RPMI7951 (cell line): ENCODE measurements at regions not wholly inside any gene's neighbourhood (a gene's known extent, or its start where the extent isn't known, plus 50 kb on each side); places are given as distances from the start of the nearest gene placed in this dataset.
A peak's percentile ranks its signal among the peaks of the same experiment; 100 is the strongest.

Experiments
- DNase-seq: peaks from one replicate; pipeline ENCODE4 v3.0.0-alpha.2; 2012; ENCODE audit warnings: low read depth

GRCh38 chr9:124179196-124180071, 78.3 kb upstream of the NEK6 start:
- no peak for DNase-seq

GRCh38 chr9:124180557-124180956, 77.2 kb upstream of the NEK6 start:
- DNase-seq: peak; percentile 44

- DNase-seq: no peak
Observed at GRCh38 chr9:124182741-124183140, 75.0 kb upstream of the NEK6 start.

GRCh38 chr9:124183772-124184171, 74.0 kb upstream of the NEK6 start:
- no peak for DNase-seq

GRCh38 chr9:124185413-124185812, 72.3 kb upstream of the NEK6 start:
- DNase-seq: no peak

GRCh38 chr9:124187311-124187710, 70.4 kb upstream of the NEK6 start:
- no peak for DNase-seq

GRCh38 chr9:124188331-124189110, 69.2 kb upstream of the NEK6 start:
- no peak for DNase-seq

- peak; percentile 44 for DNase-seq
Observed at GRCh38 chr9:124190761-124191160, 67.0 kb upstream of the NEK6 start.

- no peak for DNase-seq
Observed at GRCh38 chr9:124191691-124192395, 65.9 kb upstream of the NEK6 start.

GRCh38 chr9:124196814-124197176, 61.0 kb upstream of the NEK6 start:
- DNase-seq: no peak

GRCh38 chr9:124197177-124198095, 60.3 kb upstream of the NEK6 start:
- no peak for DNase-seq

GRCh38 chr9:124198331-124198730, 59.4 kb upstream of the NEK6 start:
- DNase-seq: no peak

- DNase-seq: no peak
Observed at GRCh38 chr9:124198948-124199347, 58.8 kb upstream of the NEK6 start.

GRCh38 chr9:124199474-124199873, 58.3 kb upstream of the NEK6 start:
- no peak for DNase-seq

- DNase-seq: peak; percentile 17
Observed at GRCh38 chr9:124202447-124202971, 55.2 kb upstream of the NEK6 start.

- no peak for DNase-seq
Observed at GRCh38 chr9:124205686-124206352, 51.9 kb upstream of the NEK6 start.

- DNase-seq: peak; percentile 29
Observed at GRCh38 chr9:124206391-124206790, 51.4 kb upstream of the NEK6 start.
